ENCODE measurements at regions not wholly inside any gene's neighbourhood (a gene's known extent, or its start where the extent isn't known, plus 50 kb on each side); places are given as distances from the start of the nearest gene placed in this dataset.

DNA sequence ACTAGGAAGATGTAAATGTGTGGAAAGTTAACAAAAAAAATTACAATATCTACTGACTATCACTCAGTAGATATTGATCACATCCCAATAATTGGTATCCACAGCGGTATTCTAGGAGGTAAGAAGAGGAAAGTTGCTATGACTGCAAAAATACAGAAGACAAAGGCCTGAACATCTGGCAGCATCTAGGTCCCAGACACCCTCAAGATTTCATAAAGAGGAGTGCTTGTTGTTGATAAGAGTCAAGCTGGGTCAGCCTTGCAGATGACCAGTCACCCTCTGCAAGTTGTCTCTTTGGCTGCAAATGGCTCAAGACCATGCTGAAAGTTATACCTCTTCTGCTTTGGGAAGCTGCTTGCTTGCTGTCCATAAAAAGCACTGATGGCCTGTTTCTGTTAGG lies 179.8 kb upstream of the FOXN2 start:
- TF ChIP-seq CREB5 (CRISPR knock-in tag; IDR thresholded peaks at IDR 0.05; ENCODE audit: low read depth) (no peak), ZNF8 (CRISPR knock-in tag; IDR thresholded peaks at IDR 0.05) (no peak), ZFP30 (CRISPR knock-in tag; IDR thresholded peaks at IDR 0.05) (no peak), TSHZ2 (CRISPR knock-in tag; IDR thresholded peaks at IDR 0.05) (no peak)
- TF ChIP-seq, protein P1, sequence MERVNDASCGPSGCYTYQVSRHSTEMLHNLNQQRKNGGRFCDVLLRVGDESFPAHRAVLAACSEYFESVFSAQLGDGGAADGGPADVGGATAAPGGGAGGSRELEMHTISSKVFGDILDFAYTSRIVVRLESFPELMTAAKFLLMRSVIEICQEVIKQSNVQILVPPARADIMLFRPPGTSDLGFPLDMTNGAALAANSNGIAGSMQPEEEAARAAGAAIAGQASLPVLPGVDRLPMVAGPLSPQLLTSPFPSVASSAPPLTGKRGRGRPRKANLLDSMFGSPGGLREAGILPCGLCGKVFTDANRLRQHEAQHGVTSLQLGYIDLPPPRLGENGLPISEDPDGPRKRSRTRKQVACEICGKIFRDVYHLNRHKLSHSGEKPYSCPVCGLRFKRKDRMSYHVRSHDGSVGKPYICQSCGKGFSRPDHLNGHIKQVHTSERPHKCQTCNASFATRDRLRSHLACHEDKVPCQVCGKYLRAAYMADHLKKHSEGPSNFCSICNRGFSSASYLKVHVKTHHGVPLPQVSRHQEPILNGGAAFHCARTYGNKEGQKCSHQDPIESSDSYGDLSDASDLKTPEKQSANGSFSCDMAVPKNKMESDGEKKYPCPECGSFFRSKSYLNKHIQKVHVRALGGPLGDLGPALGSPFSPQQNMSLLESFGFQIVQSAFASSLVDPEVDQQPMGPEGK (CRISPR knock-in tag; IDR thresholded peaks at IDR 0.05; ENCODE audit: borderline replicate concordance): no peak
